Stimulated activated naive B cell treated with anti-CD40 and anti-IgM and Interleukin-4, amounts not matched to agents 10 μg/mL and 1 μg/mL and 100 μg/mL, for 72 hours (primary cell): ENCODE measurements at regions not wholly inside any gene's neighbourhood (a gene's known extent, or its start where the extent isn't known, plus 50 kb on each side); places are given as distances from the start of the nearest gene placed in this dataset.
A peak's percentile ranks its signal among the peaks of the same experiment; 100 is the strongest.
"Not testable (repeated sequence)": the region's sequence is repeated elsewhere in the genome, so short reads cannot be mapped to it uniquely, and the experiment has no call there.

Experiments used
- ATAC-seq, 2 donors: fragments of 150-1000 bp; cut with Tn5 transposase; replicated peaks; 2 replicates each; pipeline ENCODE4 v1.10.0; 2021; ENCODE audit warnings: moderate library complexity in 1 of 2
- DNase-seq: peaks from one replicate; pipeline ENCODE4 v3.0.0; 2021
- H3K27ac Mint-ChIP-seq: one replicate; pipeline ENCODE4 v1.8.0; 2022; ENCODE audit warnings: mild to moderate bottlenecking, mixed read lengths
- H3K27me3 Mint-ChIP-seq, 2 donors: one replicate each; pipeline ENCODE4 v1.8.0; 2022; ENCODE audit warnings: mixed read lengths in 2 of 2
- H3K36me3 Mint-ChIP-seq, 2 donors: one replicate each; pipeline ENCODE4 v1.8.0; 2022; ENCODE audit warnings: mixed read lengths in 2 of 2, mild to moderate bottlenecking in 1 of 2
- H3K4me1 Mint-ChIP-seq, 2 donors: one replicate each; pipeline ENCODE4 v1.8.0; 2022; ENCODE audit warnings: mixed read lengths in 2 of 2, mild to moderate bottlenecking in 1 of 2
- H3K4me3 Mint-ChIP-seq, 2 donors: one replicate each; pipeline ENCODE4 v1.8.0; 2022; ENCODE audit warnings: mild to moderate bottlenecking in 2 of 2, mixed read lengths in 2 of 2, moderate library complexity in 1 of 2
- H3K9me3 Mint-ChIP-seq, 2 donors: one replicate each; pipeline ENCODE4 v1.8.0; 2022; ENCODE audit warnings: mixed read lengths in 2 of 2, mild to moderate bottlenecking in 1 of 2

DNA sequence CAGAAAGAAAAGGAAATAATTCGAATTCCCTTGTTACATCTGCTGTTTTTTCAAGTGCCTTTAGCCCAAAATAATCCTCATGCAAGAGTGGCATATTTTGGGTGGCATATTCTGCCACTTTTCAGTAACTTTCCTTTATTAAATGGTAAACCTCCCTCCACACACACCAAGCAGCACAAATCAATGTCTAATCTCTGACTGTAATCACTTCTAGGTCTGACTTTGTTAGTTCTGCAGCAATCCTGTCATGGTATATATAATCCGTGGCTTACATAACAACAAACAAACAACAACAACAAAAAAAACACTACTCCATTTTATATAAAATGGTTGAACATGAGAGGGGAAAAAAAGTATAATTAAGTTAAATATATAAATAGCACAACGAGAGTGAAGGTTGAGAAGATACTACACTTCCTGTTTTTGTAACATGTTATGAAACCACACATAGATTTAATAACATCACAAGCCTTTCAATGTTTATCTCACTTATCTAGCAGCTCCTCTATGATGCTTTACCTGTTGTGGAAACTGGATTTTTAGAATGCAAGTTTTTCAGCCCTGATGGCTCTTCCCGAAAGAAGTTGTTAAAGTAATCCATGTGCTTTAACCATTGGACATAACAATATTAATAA is 715.4 kb downstream of the GRXCR1 start:
- no peak for DNase-seq
- Mint-ChIP-seq H3K27me3 (no peaks in the 10 kb centered on the region), H3K27ac (peak overlapping the region; percentile 28), H3K36me3 (no peaks in the 10 kb centered on the region), H3K9me3 (peaks cover 0 to 2% of the 10 kb centered on the region in 2 donors), H3K4me3 (no peak overlapping the region), H3K4me1 (peaks cover 16 to 22% of the 10 kb centered on the region in 2 donors)
- ATAC-seq: peak; percentile 59 to 72

DNA sequence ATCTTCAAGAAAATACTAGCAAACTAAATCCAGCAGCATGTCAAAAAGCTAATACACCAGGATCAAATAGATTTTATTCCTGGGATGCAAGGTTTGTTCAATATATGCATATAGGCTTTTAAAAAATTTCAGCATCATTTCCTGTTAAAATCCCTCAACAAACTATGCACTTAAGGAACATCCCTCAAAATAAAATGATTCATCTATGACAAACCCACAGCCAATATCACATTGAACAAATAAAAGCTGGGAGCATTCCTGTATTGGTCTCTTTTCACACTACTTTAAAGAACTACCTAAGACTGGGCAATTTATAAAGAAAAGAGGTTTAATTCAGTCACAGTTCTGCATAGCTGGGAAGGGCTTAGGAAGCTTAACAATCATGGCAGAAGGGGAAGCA is 726.7 kb downstream of the GRXCR1 start:
- Mint-ChIP-seq H3K27me3 (peaks cover 4 to 6% of the 10 kb centered on the region in 2 donors), H3K4me1 (peaks cover 0 to 2% of the 10 kb centered on the region in 2 donors), H3K9me3 (peaks cover 11 to 14% of the 10 kb centered on the region in 2 donors), H3K27ac (no peak overlapping the region), H3K4me3 (no peak overlapping the region), H3K36me3 (no peaks in the 10 kb centered on the region)
- DNase-seq: no peak
- no peak for ATAC-seq

DNA sequence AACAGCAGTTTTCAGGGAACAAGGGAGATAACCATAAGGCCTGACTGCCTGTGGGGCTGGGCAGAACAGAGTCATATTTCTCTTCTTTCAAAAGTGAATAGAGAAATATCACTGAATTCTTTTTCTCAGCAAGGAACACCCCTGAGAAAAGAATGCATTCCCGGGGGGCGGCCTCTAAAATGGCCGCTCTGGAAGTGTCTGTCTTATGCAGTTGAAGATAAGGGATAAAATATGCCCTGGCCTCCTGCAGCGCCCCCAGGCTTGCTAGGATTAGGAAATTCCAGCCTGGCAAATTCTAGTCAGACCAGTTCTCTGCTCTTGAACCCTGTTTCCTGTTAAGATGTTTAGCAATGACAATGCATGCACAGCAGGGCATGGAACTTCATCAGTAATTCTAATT is 745.4 kb downstream of the GRXCR1 start:
- not testable (repeated sequence) for ATAC-seq, H3K27ac Mint-ChIP-seq, H3K4me3 Mint-ChIP-seq, H3K4me1 Mint-ChIP-seq, H3K36me3 Mint-ChIP-seq, H3K27me3 Mint-ChIP-seq, DNase-seq
- H3K9me3 Mint-ChIP-seq: peaks cover 9 to 12% of the 10 kb centered on the region in 2 donors

DNA sequence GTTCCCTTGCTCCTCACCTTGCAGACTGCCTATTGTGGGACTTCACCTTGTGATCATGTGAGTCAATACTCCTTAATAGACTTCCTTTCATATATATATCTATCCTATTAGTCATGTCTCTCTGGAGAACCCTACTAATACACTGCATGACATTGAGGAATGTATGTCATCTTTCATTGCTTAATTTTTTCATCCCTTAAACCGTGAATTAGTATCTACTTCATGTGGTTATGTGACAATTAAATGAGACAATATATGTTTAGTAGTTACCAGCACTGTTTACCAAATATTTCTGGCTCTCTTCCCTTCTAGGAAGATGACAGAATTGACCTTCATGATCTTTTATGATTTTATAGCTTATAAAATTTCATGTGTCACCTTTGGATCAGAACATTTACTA is 759.5 kb downstream of the GRXCR1 start:
- Mint-ChIP-seq H3K9me3 (peaks cover under 1 to 6% of the 10 kb centered on the region in 2 donors), H3K4me3 (no peak overlapping the region), H3K27ac (no peak overlapping the region), H3K27me3 (no peaks in the 10 kb centered on the region), H3K36me3 (no peaks in the 10 kb centered on the region), H3K4me1 (no peaks in the 10 kb centered on the region)
- DNase-seq: no peak
- no peak for ATAC-seq

DNA sequence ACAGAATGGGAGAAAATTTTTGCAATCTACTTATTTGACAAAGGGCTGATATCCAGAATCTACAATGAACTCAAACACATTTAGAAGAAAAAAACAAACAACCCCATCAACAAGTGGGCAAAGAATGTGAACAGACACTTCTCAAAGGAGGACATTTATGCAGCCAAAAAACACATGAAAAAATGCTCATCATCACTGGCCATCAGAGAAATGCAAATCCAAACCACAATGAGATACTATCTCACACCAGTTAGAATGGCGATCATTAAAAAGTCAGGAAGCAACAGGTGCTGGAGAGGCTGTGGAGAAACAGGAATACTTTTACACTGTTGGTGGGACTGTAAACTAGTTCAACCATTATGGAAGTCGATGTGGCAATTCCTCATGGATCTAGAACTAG is 767.0 kb downstream of the GRXCR1 start:
- DNase-seq, H3K9me3 Mint-ChIP-seq, H3K27me3 Mint-ChIP-seq, H3K4me3 Mint-ChIP-seq, H3K36me3 Mint-ChIP-seq, H3K4me1 Mint-ChIP-seq, H3K27ac Mint-ChIP-seq, ATAC-seq: not testable (repeated sequence)

DNA sequence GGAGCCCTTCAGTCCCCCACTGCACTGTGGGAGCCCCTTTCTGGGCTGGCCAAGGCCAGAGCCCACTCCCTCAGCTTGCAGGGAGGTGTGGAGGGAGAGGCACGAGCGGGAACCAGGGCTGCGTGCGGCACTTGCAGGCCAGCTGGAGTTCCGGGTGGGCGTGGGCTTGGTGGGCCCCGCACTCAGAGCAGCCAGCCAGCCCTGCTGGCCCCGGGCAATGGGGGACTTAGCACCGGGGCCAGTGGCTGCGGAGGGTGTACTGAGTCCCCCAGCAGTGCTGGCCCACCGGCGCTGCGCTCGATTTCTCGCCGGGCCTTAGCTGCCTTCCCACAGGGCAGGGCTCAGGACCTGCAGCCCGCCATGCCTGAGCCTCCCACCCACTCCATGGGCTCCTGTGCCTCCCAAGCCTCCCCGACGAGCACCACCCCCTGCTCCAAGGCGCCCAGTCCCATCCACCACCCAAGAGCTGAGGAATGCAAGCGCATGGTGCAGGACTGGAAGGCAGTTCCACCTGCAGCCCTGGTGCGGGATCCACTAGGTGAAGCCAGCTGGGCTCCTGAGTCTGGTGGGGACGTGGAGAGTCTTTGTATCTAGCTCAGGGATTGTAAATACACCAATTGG is 776.2 kb downstream of the KCTD8 start:
- not testable (repeated sequence) for DNase-seq, H3K4me1 Mint-ChIP-seq, H3K27me3 Mint-ChIP-seq, H3K36me3 Mint-ChIP-seq, H3K27ac Mint-ChIP-seq, H3K4me3 Mint-ChIP-seq, ATAC-seq
- peaks cover 13 to 16% of the 10 kb centered on the region in 2 donors for H3K9me3 Mint-ChIP-seq

DNA sequence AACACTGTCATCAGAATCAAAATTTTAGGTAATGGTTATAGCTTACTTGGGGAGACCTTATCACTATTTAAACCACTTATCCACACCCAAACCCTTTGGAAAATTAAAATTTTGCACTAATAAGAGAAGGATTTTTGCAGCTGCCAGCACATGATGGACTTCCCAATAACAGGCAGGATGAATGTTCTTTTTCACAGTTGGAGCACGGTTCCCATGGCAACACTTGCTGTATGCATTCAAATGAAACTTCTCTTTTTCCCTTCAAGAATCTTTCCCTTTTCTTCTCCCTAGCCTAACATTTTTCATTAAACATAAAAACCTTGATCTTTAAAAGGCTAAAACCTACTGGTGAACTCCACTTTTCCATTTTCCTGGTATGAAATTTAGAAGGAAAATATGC is 768.2 kb downstream of the KCTD8 start:
- Mint-ChIP-seq H3K27ac (no peak overlapping the region), H3K36me3 (no peaks in the 10 kb centered on the region), H3K4me3 (no peak overlapping the region), H3K4me1 (peaks cover 0 to 2% of the 10 kb centered on the region in 2 donors), H3K27me3 (no peaks in the 10 kb centered on the region), H3K9me3 (peaks cover 7% of the 10 kb centered on the region in 2 donors)
- no peak for DNase-seq
- ATAC-seq: no peak

DNA sequence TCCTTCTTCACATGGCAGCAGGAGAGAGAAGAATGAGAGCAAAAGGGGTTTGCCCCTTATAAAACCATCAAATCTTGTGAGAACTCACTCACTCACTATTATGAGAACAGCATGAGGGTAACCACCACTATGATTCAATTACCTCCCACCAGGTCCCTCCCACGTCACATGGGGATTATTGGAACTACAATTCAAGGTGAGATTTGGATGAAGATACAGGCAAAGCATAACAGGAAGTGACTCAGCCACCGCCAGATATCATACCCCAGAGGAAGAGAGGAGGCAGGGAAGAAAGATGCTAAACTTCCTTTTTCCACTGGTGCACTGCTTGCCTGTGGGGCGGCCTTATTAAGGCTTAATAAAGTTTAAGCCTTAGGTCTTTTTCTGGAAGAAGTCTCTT is 766.1 kb downstream of the KCTD8 start:
- DNase-seq (no peak), ATAC-seq (no peak)
- H3K4me3 Mint-ChIP-seq: no peak overlapping the region

DNA sequence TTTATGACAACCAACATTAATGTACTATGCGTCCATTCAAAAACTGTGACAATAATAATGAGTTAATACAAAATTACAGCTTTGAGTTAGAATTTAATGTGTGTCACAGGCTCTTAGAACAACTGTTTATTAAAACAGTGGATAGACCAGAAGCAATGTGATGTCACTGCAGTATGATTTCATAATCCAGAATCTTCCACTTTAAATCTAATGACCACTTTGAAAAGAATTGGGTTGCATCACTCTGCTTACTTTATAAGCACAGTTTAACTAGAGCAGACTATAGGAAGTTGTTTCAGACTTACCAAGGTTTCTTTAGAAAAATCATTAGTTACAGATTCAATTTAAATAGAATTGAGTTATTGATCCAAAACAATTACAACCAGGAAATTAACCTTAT is 758.5 kb downstream of the KCTD8 start:
- Mint-ChIP-seq H3K4me1 (no peaks in the 10 kb centered on the region), H3K9me3 (peaks cover 0 to 9% of the 10 kb centered on the region in 2 donors), H3K27ac (no peak overlapping the region), H3K36me3 (no peaks in the 10 kb centered on the region), H3K4me3 (no peak overlapping the region), H3K27me3 (no peaks in the 10 kb centered on the region)
- DNase-seq (no peak), ATAC-seq (no peak)

More for the DNA sequence above, 766.1 kb downstream of the KCTD8 start:
- no peaks in the 10 kb centered on the region for H3K4me1 Mint-ChIP-seq
- H3K27me3 Mint-ChIP-seq: no peaks in the 10 kb centered on the region
- H3K36me3 Mint-ChIP-seq: no peaks in the 10 kb centered on the region
- H3K9me3 Mint-ChIP-seq: peaks cover 5 to 7% of the 10 kb centered on the region in 2 donors
- no peak overlapping the region for H3K27ac Mint-ChIP-seq

DNA sequence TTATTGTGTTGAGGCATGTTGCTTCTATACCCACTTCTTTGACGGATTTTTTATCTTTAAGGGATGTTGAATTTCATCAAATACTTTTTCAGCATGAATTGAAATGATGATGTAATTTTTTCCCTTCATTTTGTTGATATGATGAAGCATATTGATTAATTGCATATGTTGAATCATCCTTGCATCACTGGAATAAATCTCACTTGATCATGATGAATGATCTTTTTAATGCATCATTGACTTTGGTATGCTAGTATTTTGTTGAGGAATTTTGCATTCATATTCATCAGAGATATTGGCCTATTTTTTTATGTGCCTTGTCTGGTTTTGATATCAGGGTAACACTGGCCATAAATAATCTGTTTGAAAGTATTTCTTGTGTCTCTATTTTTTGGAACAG is 754.7 kb downstream of the KCTD8 start:
- Mint-ChIP-seq H3K27me3 (no peaks in the 10 kb centered on the region), H3K36me3 (no peaks in the 10 kb centered on the region), H3K4me1 (peaks cover 0 to 2% of the 10 kb centered on the region in 2 donors), H3K27ac (no peak overlapping the region), H3K9me3 (peaks cover 4 to 11% of the 10 kb centered on the region in 2 donors), H3K4me3 (no peak overlapping the region)
- DNase-seq (no peak), ATAC-seq (no peak)

DNA sequence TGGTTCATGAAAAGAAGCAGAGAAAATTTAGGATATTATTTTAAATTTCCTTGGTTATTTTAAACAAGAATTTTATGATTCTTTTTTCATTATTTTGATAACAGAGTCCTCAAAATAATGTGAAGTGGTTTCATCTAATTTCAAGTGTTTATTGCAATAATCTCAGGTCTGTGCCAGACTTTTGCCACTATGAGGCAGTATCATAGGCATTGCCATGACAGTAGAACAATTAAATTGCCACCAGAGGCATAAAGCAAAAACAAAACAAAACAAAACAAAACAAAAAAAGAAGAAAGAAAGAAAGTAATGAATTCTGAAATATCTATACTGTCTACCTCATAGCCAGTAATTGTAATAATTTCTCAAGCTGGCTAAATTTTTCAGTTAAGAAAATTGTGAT is 739.2 kb downstream of the KCTD8 start:
- DNase-seq: no peak

DNA sequence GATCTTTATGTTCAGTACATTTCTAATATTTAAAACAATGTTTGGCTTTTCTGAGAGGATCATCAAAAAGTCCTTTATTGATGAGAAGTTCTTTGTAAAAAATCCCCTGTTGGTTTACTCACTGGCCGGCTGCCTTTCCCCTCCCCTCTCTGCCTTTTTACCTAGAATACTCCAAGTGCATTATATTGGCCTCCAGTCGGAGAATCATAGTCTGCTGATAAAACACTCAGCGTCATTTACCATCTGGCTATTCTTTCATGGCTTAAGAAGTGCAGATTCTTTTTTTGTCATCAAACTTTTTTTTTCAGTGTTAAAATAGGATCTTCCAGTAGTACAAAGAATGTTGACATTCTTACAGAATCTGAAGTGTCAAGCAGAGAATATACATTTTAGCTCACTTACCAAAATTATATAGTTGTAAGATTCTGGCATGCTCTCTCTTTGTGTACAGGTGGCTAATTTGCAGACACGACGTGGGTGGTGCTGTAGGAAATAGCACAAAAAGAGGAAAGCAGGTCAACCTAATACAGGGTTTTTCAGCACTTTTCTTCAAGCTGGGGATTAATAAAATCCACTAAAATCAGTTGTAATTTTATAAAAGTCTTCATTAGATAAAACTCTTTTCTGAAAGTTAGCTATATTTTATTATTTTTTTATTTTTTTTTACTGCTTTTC is 731.8 kb downstream of the KCTD8 start:
- Mint-ChIP-seq H3K27ac (no peak overlapping the region), H3K4me1 (no peaks in the 10 kb centered on the region), H3K36me3 (no peaks in the 10 kb centered on the region), H3K9me3 (peaks cover 0 to 2% of the 10 kb centered on the region in 2 donors), H3K27me3 (no peaks in the 10 kb centered on the region), H3K4me3 (no peak overlapping the region)
- no peak for ATAC-seq
- DNase-seq: no peak

More for the DNA sequence above, 739.2 kb downstream of the KCTD8 start:
- H3K27ac Mint-ChIP-seq: no peak overlapping the region
- no peak overlapping the region for H3K4me3 Mint-ChIP-seq
- no peaks in the 10 kb centered on the region for H3K36me3 Mint-ChIP-seq
- H3K27me3 Mint-ChIP-seq: no peaks in the 10 kb centered on the region
- no peaks in the 10 kb centered on the region for H3K4me1 Mint-ChIP-seq
- no peak for ATAC-seq
- H3K9me3 Mint-ChIP-seq: peaks cover 11% of the 10 kb centered on the region in 2 donors

DNA sequence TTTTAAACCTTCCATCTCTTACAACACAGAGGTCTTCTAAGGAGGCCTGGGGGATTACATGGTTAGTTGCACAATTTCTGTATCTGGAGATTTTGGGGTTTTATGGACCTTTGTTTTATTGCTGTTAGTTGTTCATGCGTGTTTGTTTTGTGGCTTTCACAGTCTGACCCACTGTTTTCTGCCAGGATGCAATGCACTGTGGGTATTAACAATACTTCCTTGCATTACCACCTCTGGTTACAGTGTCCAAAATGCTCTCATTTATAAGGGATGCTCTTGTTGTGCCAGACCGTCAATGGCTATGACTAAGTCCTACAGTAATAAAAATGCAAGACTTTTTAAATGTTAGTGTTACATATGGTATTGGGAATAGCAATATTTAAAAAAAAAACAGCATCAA is 730.2 kb downstream of the KCTD8 start:
- Mint-ChIP-seq H3K27me3 (no peaks in the 10 kb centered on the region), H3K27ac (no peak overlapping the region), H3K4me1 (no peaks in the 10 kb centered on the region), H3K9me3 (no peaks in the 10 kb centered on the region), H3K4me3 (no peak overlapping the region), H3K36me3 (no peaks in the 10 kb centered on the region)
- no peak for ATAC-seq
- no peak for DNase-seq

DNA sequence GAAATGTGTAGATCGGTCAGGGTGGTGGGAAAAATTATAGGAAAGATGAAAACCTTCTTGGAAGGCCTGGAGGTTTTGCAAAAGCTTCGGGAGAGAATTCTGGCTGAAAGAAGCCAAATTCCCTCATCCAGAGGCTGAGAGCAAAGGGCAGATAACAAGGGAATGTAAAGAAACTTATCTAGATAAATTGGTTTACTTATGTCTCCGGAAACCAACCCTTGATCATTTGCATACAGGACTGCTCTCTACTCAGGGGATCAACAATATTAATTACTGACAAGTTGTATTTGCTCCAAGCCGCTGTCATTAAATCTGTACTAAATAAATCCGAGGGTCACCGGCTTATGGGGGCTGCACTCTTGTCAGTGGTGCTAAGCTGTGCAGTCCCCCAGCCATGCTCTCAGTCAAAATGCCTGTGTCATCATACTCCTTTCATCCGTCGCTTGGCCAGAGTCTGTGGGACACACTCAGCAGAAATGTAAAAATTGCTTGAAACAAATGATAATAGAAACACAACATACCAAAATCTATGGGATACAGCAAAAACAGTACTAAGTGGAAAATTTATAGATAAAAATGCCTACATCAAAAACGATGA is 715.7 kb downstream of the KCTD8 start:
- Mint-ChIP-seq H3K27me3 (no peaks in the 10 kb centered on the region), H3K4me1 (no peaks in the 10 kb centered on the region), H3K27ac (no peak overlapping the region), H3K36me3 (no peaks in the 10 kb centered on the region), H3K4me3 (no peak overlapping the region), H3K9me3 (peaks cover 7 to 9% of the 10 kb centered on the region in 2 donors)
- ATAC-seq: no peak
- no peak for DNase-seq

DNA sequence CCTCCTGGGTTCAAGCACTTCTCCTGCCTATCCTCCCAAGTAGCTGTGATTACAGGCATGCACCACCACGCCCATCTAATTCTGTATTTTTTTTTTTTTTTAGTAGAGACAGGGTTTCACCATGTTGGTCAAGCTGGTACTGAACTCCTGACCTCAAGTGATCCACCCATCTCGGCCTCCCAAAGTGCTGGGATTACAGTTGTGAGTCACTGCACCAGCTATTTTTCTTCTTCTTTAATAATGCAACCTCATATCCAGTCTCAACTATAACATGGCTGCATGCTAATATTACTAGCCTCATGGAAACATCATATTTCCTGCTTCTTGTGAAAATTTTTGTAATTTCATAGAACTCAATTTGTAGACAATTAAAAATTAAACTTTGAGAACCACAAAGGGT is 706.5 kb downstream of the KCTD8 start:
- no peak for DNase-seq
- H3K4me3 Mint-ChIP-seq: no peak overlapping the region
- no peaks in the 10 kb centered on the region for H3K27me3 Mint-ChIP-seq
- H3K36me3 Mint-ChIP-seq: no peaks in the 10 kb centered on the region
- peaks cover 0 to 5% of the 10 kb centered on the region in 2 donors for H3K9me3 Mint-ChIP-seq
- no peak overlapping the region for H3K27ac Mint-ChIP-seq
- ATAC-seq: no peak
- H3K4me1 Mint-ChIP-seq: no peaks in the 10 kb centered on the region
